ENCODE measurements at regions not wholly inside any gene's neighbourhood (a gene's known extent, or its start where the extent isn't known, plus 50 kb on each side); places are given as distances from the start of the nearest gene placed in this dataset.

- TF ChIP-seq CTCF (IDR thresholded peaks at IDR 0.05) (no peak), POLR2A (IDR thresholded peaks at IDR 0.05) (no peak)
These were observed 1040.5 kb upstream of the GYPC start for GRCh38 chr2:125615438-125615837.
